ENCODE measurements at regions not wholly inside any gene's neighbourhood (a gene's known extent, or its start where the extent isn't known, plus 50 kb on each side); places are given as distances from the start of the nearest gene placed in this dataset.

DNA sequence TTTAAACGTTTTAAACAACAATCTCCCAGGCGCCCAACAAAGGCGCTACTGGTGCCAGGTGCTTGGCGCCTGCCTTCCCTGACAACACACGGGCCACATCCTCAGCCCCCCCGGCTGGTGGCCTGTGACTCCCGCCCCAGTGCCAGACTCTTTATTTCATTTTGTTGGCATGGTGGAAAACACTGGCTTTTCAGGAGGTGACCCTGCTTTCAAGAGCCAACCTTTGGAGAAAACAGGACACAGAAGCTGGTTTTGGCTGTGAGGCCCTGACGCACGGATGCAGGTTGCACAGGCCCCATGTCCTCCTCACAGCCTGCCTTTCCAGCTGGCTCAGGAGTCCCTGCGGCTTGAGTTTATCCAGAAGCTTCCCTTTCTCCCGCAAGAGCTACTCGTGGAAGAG lies 100.0 kb downstream of the METRNL start:
- no peak overlapping the region for H3K4me3 ChIP-seq (ENCODE audit: control insufficient read depth, low read depth, low read length)
- TF ChIP-seq, protein P1, sequence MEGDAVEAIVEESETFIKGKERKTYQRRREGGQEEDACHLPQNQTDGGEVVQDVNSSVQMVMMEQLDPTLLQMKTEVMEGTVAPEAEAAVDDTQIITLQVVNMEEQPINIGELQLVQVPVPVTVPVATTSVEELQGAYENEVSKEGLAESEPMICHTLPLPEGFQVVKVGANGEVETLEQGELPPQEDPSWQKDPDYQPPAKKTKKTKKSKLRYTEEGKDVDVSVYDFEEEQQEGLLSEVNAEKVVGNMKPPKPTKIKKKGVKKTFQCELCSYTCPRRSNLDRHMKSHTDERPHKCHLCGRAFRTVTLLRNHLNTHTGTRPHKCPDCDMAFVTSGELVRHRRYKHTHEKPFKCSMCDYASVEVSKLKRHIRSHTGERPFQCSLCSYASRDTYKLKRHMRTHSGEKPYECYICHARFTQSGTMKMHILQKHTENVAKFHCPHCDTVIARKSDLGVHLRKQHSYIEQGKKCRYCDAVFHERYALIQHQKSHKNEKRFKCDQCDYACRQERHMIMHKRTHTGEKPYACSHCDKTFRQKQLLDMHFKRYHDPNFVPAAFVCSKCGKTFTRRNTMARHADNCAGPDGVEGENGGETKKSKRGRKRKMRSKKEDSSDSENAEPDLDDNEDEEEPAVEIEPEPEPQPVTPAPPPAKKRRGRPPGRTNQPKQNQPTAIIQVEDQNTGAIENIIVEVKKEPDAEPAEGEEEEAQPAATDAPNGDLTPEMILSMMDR (IDR thresholded peaks at IDR 0.05; ENCODE audit: control insufficient read depth, insufficient read depth, low read depth, low read length, missing control alignments): no peak

DNA sequence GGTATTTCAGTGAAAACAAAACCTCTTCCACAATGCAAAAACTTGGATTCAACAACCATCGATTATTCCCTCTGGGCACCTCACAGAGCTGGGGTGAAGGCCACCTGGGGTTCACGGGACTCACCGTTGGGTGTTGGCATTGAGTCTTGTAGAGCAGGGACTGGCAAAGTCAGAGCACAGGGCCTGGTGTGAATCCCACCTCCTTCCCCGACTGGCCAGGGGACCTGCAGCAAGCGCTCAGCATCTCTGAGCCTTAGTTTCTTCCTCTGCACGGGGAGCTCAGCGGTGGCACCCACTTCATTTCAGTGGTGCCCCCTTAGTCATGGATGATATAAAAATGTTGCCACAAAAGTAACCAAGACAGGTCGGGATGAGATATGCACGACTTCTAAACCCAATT lies 100.4 kb downstream of the METRNL start:
- TF ChIP-seq, protein P1 (IDR thresholded peaks at IDR 0.05; ENCODE audit: control insufficient read depth, insufficient read depth, low read depth, low read length, missing control alignments): no peak
- DNase-seq (ENCODE audit: low read depth): no peak
- no peak overlapping the region for H3K4me3 ChIP-seq (ENCODE audit: control insufficient read depth, low read depth, low read length)

More for the DNA sequence above, 100.0 kb downstream of the METRNL start:
- no peak for DNase-seq (ENCODE audit: low read depth)

DNA sequence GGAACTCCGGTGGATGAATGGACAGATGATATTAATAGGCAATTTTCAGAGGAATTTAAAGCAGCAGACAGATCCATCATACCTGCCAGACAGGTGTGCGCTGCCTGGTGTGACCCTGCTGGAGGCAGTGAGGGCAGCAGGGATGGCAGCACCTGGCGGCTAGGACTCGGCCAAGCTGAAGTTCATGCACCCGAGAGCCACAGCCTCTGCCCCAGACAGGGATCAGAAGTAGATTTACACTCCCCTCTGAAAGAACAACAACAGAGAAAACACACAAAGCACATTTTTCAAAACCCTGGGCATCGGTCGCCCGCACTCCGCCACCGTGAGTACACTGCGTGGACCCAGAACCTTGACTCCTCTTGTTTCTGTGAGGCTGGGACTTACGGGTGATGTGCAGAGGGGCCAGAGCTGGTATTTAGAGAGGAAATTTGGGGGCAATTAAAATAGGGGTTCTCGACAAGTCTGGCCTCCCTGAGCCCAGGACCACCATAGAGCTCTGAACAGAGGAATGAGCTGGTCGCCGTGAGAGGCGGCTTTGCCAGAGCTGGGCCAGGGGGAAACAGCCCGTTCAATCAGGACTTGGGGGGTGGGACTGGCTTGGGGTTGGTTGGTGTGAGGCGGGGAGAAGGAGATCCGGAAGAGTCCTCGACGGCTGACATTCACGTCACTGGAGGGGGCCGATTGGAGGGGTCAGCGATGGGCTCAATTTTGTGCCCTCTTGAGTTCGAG lies 101.0 kb downstream of the METRNL start:
- no peak for DNase-seq (ENCODE audit: low read depth)
- TF ChIP-seq, protein P1 (IDR thresholded peaks at IDR 0.05; ENCODE audit: control insufficient read depth, insufficient read depth, low read depth, low read length, missing control alignments): no peak

DNA sequence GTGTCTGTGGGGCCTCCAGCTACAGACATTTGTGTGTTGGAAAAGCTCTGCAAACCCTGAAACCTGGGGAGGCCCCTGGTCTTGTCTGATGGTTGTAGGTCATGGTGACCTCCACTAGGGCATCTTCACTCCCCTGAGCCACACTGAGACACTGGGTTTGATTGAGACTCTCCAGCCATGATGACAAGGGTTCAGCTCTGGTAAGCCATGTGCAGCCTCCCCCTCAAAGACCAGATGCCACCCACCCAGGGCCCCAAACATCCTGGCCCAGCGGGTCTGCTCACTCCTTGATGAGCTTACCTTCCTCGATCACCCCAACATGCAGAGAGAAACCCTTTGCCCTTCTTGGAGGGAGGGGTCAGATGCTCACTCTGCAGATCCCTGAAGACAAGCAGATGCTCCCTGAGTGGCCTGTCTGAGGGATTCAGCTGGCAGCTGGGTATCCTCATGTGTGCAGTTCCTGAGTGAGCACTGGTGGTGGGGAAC lies 101.6 kb downstream of the METRNL start:
- H3K4me3 ChIP-seq (ENCODE audit: control insufficient read depth, low read depth, low read length): no peak overlapping the region
- no peak for DNase-seq (ENCODE audit: low read depth)
- TF ChIP-seq, protein P1 (IDR thresholded peaks at IDR 0.05; ENCODE audit: control insufficient read depth, insufficient read depth, low read depth, low read length, missing control alignments): no peak

More for the DNA sequence above, 101.0 kb downstream of the METRNL start:
- H3K4me3 ChIP-seq (ENCODE audit: control insufficient read depth, low read depth, low read length): no peak overlapping the region

DNA sequence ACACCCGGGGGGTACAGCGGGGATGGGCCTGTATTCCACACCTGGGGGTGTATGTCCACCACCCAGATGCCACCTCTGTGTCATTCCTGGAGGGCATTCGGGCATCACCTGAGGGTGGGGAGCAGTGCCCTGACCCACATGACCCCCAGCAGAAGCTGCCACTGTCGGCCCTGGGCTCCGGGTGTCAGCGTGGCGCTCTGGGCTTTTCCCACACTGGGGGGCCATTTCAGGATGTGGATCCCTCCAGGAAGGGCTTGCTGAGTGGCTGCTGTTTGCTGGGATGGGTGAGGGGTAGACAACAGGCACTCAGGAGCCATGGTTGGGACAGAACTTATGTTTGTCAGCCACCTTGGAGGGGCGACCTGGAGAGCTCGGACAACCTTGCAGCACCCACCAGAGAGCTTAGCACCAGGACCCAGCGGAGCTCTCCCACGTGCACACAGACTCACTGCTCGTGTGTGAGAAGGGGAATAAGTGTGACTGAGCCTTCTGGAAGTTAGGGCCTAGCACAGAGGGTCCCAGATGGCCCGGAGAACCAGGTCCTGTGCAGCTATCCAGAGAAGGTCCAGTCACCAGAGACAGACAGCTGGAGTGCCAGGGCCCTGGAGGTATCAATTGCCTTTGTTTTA lies 102.7 kb downstream of the METRNL start:
- TF ChIP-seq, protein P1 (IDR thresholded peaks at IDR 0.05; ENCODE audit: control insufficient read depth, insufficient read depth, low read depth, low read length, missing control alignments): no peak
- H3K4me3 ChIP-seq (ENCODE audit: control insufficient read depth, low read depth, low read length): no peak overlapping the region
- no peak for DNase-seq (ENCODE audit: low read depth)

DNA sequence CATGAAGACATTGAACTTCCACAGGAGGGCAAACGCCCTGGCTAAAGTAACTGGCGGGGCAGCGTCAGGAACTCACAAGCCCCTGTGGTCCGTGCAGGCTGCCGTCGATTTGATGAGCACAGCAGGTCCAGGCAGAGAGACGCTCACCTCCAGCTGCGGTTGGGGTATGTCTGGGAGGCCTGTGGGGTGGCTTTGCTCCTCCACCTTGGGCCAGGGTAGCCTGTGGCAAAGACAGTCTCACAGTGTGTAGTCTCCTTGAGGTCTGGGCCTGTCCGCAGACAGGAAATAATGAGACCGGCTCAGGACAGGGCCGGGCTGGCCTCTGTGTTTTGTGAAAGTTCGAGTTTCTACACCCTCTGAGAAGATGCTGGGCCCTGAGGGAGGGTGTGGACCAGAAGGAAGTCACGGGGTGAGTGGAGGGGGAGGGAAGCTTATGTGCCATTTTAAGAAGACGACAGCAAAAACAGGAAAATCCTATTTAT lies 103.3 kb downstream of the METRNL start:
- DNase-seq (ENCODE audit: low read depth): no peak
- TF ChIP-seq, protein P1 (IDR thresholded peaks at IDR 0.05; ENCODE audit: control insufficient read depth, insufficient read depth, low read depth, low read length, missing control alignments): no peak
- no peak overlapping the region for H3K4me3 ChIP-seq (ENCODE audit: control insufficient read depth, low read depth, low read length)
